Muscle of leg (tissue), 3 donors: ENCODE measurements at regions not wholly inside any gene's neighbourhood (a gene's known extent, or its start where the extent isn't known, plus 50 kb on each side); places are given as distances from the start of the nearest gene placed in this dataset.
"Not testable (repeated sequence)": the region's sequence is repeated elsewhere in the genome, so short reads cannot be mapped to it uniquely, and the experiment has no call there.

Source experiments
- DNase-seq: peaks from one replicate; pipeline ENCODE4 v3.0.0; 2013
- H3K27ac ChIP-seq: one replicate; pipeline ENCODE4 v1.5.1; 2013; ENCODE audit warnings: mild to moderate bottlenecking, low read length, control low read depth
- H3K27me3 ChIP-seq: one replicate; pipeline ENCODE4 v1.6.1; 2013; ENCODE audit warnings: low read length; ENCODE audit not compliant: control insufficient read depth, insufficient read depth
- H3K36me3 ChIP-seq: one replicate; pipeline ENCODE4 v1.6.1; 2013; ENCODE audit warnings: low read length; ENCODE audit not compliant: control insufficient read depth, insufficient read depth
- H3K4me1 ChIP-seq: one replicate; pipeline ENCODE4 v1.6.1; 2013; ENCODE audit warnings: low read length; ENCODE audit not compliant: control insufficient read depth, insufficient read depth
- H3K4me3 ChIP-seq: one replicate; pipeline ENCODE4 v1.5.1; 2013; ENCODE audit warnings: low read length, control low read depth
- H3K9me3 ChIP-seq: replicated peaks from 2 replicates; pipeline ENCODE4 v1.6.1; 2013; ENCODE audit warnings: low read depth, low read length; ENCODE audit not compliant: control insufficient read depth
- WGBS: methylation state at CpG from one replicate; pipeline ENCODE4 v1.1.5; 2013; ENCODE audit warnings: missing lambda C conversion rate; ENCODE audit not compliant: insufficient coverage; 5-methylcytosine and 5-hydroxymethylcytosine counted together

GRCh38 chr6:23650676-23651075 is 475.3 kb upstream of the NRSN1 start:
- no peaks in the 10 kb centered on the region for H3K36me3 ChIP-seq
- peak; percentile 30 for DNase-seq
- no peak overlapping the region for H3K27ac ChIP-seq
- no peaks in the 10 kb centered on the region for H3K9me3 ChIP-seq
- 43% methylated on average over 5 of the region's 5 CpGs for WGBS
- no peaks in the 10 kb centered on the region for H3K4me1 ChIP-seq
- no peak overlapping the region for H3K4me3 ChIP-seq
- no peaks in the 10 kb centered on the region for H3K27me3 ChIP-seq

- WGBS, result 64% methylated on average over 3 of the region's 6 CpGs
- H3K9me3 ChIP-seq, result no peaks in the 10 kb centered on the region
- no peak overlapping the region for H3K27ac ChIP-seq
These were observed 471.3 kb upstream of the NRSN1 start for GRCh38 chr6:23654745-23655144.

DNA sequence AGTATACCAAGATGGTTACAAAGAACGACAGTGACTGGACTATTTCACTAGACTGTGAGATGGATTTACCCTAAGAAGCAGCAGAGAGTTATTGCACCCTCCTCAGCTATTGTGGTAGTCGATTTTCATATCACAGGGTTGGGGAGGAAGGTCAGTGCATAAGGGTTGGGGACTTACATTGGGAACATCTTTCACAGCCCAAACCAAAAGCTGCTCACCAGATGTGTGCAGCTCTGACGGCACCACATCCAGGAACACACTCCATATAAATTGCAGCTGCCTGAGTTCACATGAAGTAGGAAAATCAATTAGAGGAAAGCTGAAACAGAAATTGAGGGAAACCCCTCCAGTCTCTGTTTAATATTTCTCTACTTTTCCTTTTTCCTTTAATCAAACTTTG is 470.5 kb upstream of the NRSN1 start:
- Histone ChIP-seq H3K4me1 (peaks cover 2% of the 10 kb centered on the region), H3K9me3 (no peaks in the 10 kb centered on the region), H3K27ac (no peak overlapping the region), H3K36me3 (no peaks in the 10 kb centered on the region), H3K27me3 (no peaks in the 10 kb centered on the region), H3K4me3 (no peak overlapping the region)
- WGBS, result no CpG with 5 or more reads among the region's 3 CpGs
- DNase-seq, result peak; percentile 80

More at GRCh38 chr6:23654745-23655144, 471.3 kb upstream of the NRSN1 start:
- no peak for DNase-seq
- H3K4me1 ChIP-seq, result peaks cover 2% of the 10 kb centered on the region
- no peak overlapping the region for H3K4me3 ChIP-seq
- no peaks in the 10 kb centered on the region for H3K36me3 ChIP-seq
- no peaks in the 10 kb centered on the region for H3K27me3 ChIP-seq

- DNase-seq, result no peak
- H3K4me3 ChIP-seq, result no peak overlapping the region
- H3K27me3 ChIP-seq, result no peaks in the 10 kb centered on the region
- no peak overlapping the region for H3K27ac ChIP-seq
- H3K36me3 ChIP-seq, result no peaks in the 10 kb centered on the region
- H3K9me3 ChIP-seq, result no peaks in the 10 kb centered on the region
- 85% methylated on average over 7 of the region's 14 CpGs for WGBS
- H3K4me1 ChIP-seq, result peaks cover 2% of the 10 kb centered on the region
These were observed 469.5 kb upstream of the NRSN1 start for GRCh38 chr6:23656255-23657194.

DNA sequence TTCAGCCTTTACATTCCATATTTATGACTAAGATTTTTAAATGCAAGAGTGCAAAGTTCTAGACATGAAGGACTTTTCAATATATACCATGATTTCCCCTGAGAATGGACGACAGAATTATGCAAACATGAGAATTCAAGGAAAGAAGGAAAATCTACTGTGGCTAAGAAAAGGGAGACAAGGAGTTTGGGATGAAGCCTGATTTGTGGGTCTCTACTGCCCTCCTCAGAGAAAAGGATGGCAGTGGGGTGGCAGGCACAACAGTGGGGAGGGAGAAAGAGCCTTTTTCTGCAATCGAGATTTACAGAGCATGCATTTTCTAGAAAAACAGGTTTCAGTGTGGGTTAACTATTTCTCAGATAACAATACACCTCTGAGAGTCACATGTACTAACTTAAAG is 466.9 kb upstream of the NRSN1 start:
- Histone ChIP-seq H3K4me1 (peaks cover 2% of the 10 kb centered on the region), H3K36me3 (no peaks in the 10 kb centered on the region), H3K4me3 (no peak overlapping the region), H3K27me3 (no peaks in the 10 kb centered on the region), H3K9me3 (no peaks in the 10 kb centered on the region), H3K27ac (no peak overlapping the region)
- peak; percentile 62 for DNase-seq
- no CpG with 5 or more reads among the region's 2 CpGs for WGBS

DNA sequence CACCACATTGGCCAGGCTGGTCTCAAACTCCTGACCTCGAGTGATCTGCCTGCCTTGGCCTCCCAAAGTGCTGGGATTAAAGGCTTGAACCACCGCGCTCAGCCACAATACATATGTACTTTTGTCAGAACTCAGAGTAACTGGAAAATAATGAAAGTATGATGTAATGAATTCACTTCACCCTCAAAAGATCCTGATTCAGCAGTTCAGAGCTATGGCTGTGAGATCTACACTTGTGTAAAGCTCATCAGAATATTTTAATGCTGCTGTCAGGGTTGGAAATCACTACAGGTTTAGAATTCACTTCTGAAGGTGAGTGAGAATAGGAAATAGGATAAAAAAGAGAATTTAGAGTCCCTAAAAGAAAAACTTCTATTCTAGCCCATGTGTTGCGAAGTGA is 464.5 kb upstream of the NRSN1 start:
- Histone ChIP-seq H3K36me3 (no peaks in the 10 kb centered on the region), H3K4me1 (no peaks in the 10 kb centered on the region), H3K27me3 (no peaks in the 10 kb centered on the region), H3K9me3 (no peaks in the 10 kb centered on the region), H3K4me3 (no peak overlapping the region), H3K27ac (no peak overlapping the region)
- WGBS, result 100% methylated on average over 1 of the region's 4 CpGs
- DNase-seq, result no peak

- no peaks in the 10 kb centered on the region for H3K4me1 ChIP-seq
- no peak overlapping the region for H3K27ac ChIP-seq
- DNase-seq, result no peak
- no peaks in the 10 kb centered on the region for H3K9me3 ChIP-seq
- no peaks in the 10 kb centered on the region for H3K36me3 ChIP-seq
- WGBS, result 60% methylated on average over 1 of the region's 3 CpGs
- no peak overlapping the region for H3K4me3 ChIP-seq
- H3K27me3 ChIP-seq, result no peaks in the 10 kb centered on the region
These were observed 462.9 kb upstream of the NRSN1 start for GRCh38 chr6:23663096-23663495.

- no peak for DNase-seq
These were observed 462.4 kb upstream of the NRSN1 start for GRCh38 chr6:23663652-23664051.

GRCh38 chr6:23665911-23666310 is 460.1 kb upstream of the NRSN1 start:
- not testable (repeated sequence) for H3K27me3 ChIP-seq, DNase-seq, H3K36me3 ChIP-seq, H3K9me3 ChIP-seq, H3K4me1 ChIP-seq, H3K27ac ChIP-seq, H3K4me3 ChIP-seq
- WGBS, result 96% methylated on average over 2 of the region's 6 CpGs

More at GRCh38 chr6:23663652-23664051, 462.4 kb upstream of the NRSN1 start:
- H3K9me3 ChIP-seq, result no peaks in the 10 kb centered on the region
- no peak overlapping the region for H3K4me3 ChIP-seq
- H3K27me3 ChIP-seq, result no peaks in the 10 kb centered on the region
- H3K4me1 ChIP-seq, result no peaks in the 10 kb centered on the region
- H3K36me3 ChIP-seq, result no peaks in the 10 kb centered on the region
- no peak overlapping the region for H3K27ac ChIP-seq
- no CpG with 5 or more reads among the region's 1 CpG for WGBS

GRCh38 chr6:23672737-23673136 is 453.3 kb upstream of the NRSN1 start:
- H3K27me3 ChIP-seq, result no peaks in the 10 kb centered on the region
- H3K36me3 ChIP-seq, result no peaks in the 10 kb centered on the region
- no CpG with 5 or more reads among the region's 5 CpGs for WGBS
- H3K4me1 ChIP-seq, result no peaks in the 10 kb centered on the region
- peaks cover 19% of the 10 kb centered on the region for H3K9me3 ChIP-seq
- no peak overlapping the region for H3K27ac ChIP-seq
- H3K4me3 ChIP-seq, result no peak overlapping the region
- DNase-seq, result no peak
